ENCODE measurements at regions not wholly inside any gene's neighbourhood (a gene's known extent, or its start where the extent isn't known, plus 50 kb on each side); places are given as distances from the start of the nearest gene placed in this dataset.
"Not testable (repeated sequence)": the region's sequence is repeated elsewhere in the genome, so short reads cannot be mapped to it uniquely, and the experiment has no call there.

- not testable (repeated sequence) for DNase-seq
Observed at GRCh38 chr22:16911340-16911739, 86.1 kb upstream of the XKR3 start.

DNA sequence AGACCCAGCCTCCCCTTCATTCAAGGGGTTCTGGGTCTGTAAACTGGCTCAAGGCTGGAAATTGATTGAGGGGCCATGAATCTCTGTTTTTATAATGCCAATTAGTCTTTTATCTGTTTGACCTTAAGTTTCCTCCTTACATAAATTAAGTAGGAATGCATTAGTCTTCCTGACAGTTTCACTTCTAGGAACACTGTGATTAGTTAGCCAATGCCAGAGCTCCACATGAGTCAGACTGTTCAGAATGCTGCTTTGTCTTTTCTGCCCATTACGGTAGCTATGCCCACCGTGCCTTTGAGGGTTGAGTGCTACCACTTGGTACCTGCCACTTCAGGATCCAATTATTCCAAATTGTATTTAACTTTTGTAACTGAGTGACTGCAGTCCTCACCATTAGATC, 76.8 kb upstream of the XKR3 start:
- DNase-seq: not testable (repeated sequence)

DNA sequence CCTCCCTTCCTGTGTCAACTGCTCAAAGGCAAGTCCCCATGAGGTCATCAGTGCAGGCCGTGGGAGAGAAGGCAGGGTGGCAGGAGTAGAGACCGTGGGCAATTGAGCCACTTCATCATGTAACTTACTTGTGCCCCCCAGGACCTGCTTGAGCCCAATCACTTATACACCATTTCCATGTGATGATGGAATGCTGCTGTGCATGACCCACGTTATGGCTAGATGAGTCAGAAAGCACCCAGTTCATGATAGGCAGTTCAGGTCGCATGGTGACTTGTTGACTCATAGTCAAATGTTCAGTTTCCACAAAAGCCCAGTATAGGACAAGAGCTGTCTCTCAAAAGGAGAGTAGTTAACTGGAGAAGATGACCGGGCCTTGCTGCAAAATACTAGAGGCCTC, 76.4 kb upstream of the XKR3 start:
- DNase-seq: not testable (repeated sequence)

GRCh38 chr22:16899358-16899757, 74.1 kb upstream of the XKR3 start:
- not testable (repeated sequence) for DNase-seq

DNA sequence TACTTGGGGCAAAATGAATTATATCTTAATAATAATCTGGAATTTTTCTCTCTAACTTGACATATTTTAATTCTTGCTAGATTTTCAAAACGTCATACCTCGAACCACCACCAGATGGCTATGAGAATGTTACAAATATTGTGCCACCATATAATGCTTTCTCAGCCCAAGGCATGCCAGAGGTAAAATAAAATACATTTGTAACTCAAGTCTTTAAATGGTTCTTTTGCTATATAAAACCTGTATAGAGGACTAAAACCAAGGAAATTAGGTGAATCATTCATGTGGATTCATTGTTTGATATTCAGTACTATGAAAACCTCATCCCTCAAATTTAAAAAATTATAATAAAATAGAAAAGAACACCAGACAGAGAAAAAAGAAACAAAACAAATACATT, 72.2 kb upstream of the XKR3 start:
- not testable (repeated sequence) for DNase-seq

- peak in 1 of 2 donors; percentile 13 for DNase-seq
Observed at GRCh38 chr22:16891892-16892291, 66.7 kb upstream of the XKR3 start.

- DNase-seq: not testable (repeated sequence)
Observed at GRCh38 chr22:16876339-16876738, 51.1 kb upstream of the XKR3 start.

All from CD4-positive, alpha-beta T cell treated with Interleukin-4 for 1 hour (primary cell).